Tibial nerve (tissue), 4 donors: ENCODE measurements at regions not wholly inside any gene's neighbourhood (a gene's known extent, or its start where the extent isn't known, plus 50 kb on each side); places are given as distances from the start of the nearest gene placed in this dataset.

ENCODE experiments used
- CTCF ChIP-seq, 5 experiments: fragments of 200-600 bp in 3 of 5; fragments of 450-650 bp in 2 of 5; sonication (generic) in 3 of 5; IDR thresholded peaks; one replicate each; pipeline ENCODE4 v1.5.1; 2016 to 2019; ENCODE audit warnings: antibody characterized with exemption in 5 of 5, mild to moderate bottlenecking in 3 of 5, moderate library complexity in 2 of 5
- EP300 ChIP-seq, 2 donors: sonication (generic); formaldehyde crosslinking; IDR thresholded peaks; one replicate each; pipeline ENCODE4 v1.6.1; 2017; ENCODE audit warnings: antibody characterized with exemption in 2 of 2, mild to moderate bottlenecking in 1 of 2
- POLR2A ChIP-seq, 2 donors: fragments of 450-650 bp; IDR thresholded peaks; one replicate each; pipeline ENCODE4 v1.6.1; 2017; ENCODE audit warnings: antibody characterized with exemption in 2 of 2, mild to moderate bottlenecking in 2 of 2, moderate library complexity in 2 of 2

- TF ChIP-seq EP300 (IDR thresholded peaks at IDR 0.05): no peak
- no peak for TF ChIP-seq POLR2A (IDR thresholded peaks at IDR 0.05)
- TF ChIP-seq CTCF (IDR thresholded peaks at IDR 0.05): no peak
Measured at GRCh38 chr9:16925426-16925825, 55.0 kb upstream of the BNC2 start.
